ENCODE measurements at regions not wholly inside any gene's neighbourhood (a gene's known extent, or its start where the extent isn't known, plus 50 kb on each side); places are given as distances from the start of the nearest gene placed in this dataset.

DNA sequence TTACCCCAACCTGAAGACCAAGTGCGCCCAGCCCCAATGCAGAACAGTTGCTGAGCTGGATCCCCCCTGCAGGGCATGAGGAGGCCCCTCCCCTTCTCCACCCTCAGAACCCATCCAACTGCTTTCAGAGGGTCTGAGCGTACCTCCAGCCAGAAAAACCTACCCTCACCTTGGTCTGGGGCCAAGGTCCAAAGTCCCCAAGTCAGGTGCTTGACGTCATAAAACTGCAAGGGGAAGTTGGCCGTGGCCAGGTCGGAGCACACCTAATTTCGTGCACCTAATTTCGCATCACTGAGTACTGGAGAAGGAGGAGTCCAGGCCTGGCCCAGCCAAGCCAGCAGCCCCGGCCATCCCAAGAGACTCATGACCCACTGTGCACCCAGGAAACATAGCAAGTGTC, 289.8 kb downstream of the CTTN start:
- DNase-seq = no peak

DNA sequence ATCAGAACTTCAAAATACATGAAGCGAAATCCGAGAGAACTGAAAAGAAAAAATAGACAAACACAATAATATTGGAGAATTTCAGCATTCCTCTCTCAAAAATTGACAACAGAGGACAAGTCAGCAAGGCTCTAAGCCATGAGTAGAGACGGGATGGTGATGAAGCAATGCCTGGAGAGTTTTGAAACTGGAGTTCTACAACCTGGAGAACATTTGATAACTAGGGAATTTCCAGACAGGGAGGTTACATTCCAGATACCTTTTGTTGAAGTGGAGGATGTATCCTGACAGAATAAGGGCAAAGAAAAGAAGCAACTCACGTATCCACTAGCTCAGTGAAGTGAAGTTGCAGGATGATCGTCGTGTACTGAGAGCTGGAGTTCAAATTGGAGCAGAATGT, 291.4 kb downstream of the CTTN start:
- no peak for DNase-seq

DNA sequence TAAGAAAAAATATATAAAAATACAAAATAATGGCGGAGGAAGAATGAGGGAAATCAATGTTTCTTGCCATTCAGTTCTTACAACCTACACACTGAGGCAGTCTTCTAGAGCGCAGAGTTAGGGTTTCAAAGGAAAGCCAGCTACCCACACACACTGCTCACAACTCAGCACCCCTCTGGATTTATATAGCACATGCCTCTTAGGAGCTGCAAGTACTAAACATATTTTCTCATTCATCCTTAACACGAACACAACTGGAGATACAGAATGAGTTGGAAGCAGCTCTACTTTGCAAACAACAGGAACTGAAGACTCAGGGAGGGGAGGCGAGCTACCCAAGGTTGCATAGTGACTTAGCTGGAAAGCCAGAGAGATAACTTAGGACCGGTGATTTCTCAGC, 293.8 kb downstream of the CTTN start:
- no peak for DNase-seq

DNA sequence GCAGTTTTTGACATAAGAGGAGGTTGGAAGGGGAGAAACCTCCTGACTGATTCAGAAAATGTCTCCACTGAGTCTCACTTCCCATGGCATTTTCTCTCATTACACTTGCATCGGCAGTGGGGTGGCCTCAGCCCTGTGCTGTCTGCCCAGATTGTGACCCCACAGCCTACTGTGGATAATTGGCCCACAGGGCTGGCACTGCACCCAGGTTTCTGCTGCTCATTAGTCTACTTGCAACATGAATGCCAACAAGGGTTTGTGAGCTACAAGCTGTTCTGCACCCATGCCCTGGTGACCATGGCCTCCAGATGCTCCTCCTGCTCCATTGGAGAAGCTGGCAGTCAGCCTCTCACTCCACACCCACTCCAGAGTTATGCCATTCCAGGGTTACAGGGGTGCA, 296.0 kb downstream of the CTTN start:
- DNase-seq = no peak

DNA sequence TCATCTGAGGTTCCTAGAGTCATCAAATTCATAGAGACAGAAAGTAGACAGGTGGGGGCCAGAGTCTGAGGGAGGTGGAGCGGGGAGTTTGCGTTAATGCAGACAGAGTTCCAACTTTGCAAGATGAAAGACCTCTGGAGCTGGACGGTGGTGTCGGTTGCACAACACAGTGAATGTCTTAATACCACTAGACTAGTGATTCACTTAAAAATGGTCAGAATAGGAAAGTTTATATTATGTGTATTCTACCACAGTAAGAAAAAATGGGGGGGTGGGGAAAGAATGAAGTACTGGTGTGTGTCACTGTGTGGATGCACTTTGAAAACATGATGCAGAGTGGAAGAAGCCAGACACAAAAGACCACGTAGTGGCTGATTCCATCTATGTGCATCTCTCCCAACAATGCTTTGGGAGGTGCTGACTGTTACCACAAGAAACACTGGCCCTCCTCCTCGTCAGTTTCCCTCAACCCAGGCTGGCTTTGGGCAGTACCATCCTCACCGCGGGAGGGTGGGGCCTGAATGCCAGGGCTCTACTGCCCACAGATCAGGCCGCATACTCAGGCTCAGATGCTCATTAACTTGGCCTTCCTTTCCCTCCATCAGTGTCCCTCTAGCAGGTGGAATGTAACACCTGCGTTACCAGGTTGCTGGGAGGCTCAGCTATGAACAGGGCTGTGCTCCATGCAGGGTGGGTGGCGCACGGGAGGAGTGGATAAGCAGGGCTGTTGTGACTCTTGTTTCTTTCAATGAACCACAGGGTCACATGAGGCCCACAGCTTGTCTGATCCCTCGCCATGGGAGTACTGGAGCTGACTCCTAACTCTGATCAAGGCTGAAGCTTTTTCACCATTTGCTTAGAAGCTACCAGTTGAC, 297.0 kb downstream of the CTTN start:
- no peak for DNase-seq

DNA sequence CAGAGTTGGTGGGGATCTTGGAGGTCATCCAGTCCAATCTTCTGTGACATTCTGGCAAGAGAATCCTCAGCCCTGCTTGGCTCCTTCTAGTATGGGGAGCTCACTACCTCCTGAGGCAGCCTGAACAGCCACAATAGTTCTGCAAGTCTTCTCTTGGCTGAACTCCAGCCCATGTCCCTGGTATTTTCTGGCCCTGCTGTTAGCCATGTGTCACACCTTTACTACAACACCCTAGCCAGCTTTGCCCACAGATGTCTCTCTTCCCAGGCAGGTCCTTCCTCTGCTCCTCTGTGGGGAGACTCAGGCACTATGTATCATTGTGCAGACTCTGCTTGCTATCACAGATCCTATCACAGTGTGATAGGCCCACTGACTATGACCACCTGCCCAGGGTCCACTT, 297.7 kb downstream of the CTTN start:
- no peak for DNase-seq

DNA sequence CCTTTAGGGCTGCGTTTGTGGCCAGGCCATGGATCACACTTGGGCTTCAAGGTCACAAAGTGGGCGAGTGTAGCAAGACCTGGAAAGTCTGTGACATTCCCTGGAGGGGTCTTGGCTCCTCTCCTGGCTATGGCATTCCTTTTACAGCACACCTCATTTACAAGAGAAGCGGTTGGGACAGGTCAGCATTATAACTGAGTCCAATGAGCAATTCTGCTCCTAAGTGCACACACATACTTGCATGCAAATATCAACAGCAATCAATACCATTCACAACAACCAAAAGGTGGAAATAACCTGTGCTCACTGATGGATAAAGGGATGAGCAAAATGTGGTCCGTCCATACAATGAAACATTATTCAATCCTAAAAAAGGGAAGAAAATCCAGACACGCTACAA, 298.2 kb downstream of the CTTN start:
- no peak for DNase-seq

DNA sequence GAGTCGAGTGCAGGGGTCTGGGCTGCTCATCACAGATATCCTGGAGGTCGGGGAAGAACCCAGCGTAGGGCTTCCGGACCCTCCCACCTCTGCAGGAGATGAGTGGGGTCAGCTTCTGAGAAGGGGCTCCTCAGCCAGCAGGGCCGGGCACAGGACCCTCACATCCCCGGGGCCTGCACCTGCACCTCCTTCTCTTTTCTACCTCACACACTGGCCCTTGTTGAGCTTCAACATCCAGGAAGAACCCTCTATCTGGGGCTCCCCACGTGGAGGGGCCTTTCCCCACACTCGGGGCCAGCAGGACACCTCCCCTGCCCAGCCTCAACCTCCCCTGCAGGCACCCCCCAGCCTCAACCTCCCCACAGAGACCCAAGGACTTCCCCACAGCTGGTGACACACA, 299.4 kb downstream of the CTTN start:
- DNase-seq = no peak

DNA sequence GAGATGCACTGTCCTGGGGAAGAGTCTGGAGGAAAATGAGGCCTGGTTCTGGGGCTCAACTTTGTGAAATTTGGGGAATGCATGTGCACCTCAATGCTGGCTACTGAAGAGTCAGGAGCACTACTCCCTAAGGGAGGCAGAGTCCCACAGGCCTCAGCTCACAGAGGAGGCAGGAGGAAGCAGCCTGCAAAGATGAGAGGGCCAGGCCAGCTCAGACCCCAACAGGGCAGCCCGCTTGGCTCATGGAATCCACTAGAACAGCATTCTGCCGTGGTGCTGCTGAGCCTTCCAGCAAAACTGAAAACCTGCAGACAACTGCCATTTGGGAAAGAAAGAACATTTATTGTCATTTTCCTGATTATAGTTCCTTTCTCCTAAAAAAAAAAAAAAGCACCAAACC, 300.5 kb downstream of the CTTN start:
- no peak for DNase-seq

DNA sequence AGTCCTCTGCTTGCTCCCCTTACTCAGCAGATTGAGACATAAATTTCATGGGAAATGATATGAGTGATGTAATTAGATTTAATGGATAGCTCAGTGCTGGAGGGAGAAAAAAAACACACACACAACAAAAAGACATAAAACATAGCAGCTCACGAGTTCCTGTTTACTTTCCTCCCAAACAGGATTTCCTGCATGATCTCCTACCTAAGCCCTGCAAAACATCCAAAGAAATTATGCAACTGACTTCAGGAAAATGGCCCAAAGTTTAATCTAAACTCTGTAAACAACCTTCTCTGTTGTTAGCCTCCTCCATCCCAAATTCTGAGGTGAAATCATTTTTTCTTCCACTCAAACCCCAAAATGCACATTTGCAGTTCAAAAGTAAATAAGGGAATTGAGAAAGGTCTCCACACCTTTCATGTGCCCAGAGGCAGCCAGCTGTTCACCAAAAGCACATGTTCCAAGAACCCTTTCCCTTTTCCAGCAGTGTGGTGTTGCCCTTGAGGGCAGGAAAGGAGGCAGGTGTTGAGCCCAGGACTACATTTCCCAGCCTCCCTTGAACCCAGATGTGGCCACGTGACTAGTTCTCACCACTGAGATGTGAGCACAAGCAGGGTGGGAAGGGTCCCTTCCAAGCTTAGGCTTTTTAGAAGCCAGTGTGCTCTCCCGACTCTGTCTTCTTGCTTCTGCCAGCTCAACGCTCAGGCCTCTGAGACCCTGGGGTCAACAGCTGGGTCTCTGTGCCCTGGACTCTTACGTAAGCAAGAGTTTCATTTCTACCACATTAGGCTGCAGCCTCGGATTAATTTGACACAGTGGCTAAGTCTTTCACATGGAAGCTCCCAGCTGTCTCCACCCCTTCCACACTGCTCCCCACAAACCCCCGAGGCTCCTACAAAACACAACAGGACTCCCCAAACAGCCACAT, 301.2 kb downstream of the CTTN start:
- DNase-seq = no peak

DNA sequence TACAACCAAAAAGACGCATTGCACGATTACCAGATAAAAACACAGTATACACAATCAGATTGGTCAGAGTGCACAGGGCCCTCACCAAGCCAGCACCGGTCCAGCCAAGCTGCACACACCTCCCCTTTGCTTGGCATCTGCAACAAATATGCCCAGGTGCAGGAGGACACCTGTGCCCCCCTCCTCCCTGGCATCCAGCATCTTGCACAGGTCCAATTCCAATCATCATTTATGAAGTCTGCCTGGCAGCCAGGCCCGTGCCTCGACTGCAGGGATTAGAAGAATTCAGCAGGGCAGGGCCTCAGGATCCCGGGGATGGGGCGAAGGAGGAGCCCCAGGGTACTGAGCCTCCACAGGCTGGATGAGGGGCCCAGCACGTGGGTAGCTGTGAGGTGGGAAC, 302.1 kb downstream of the CTTN start:
- DNase-seq = no peak

DNA sequence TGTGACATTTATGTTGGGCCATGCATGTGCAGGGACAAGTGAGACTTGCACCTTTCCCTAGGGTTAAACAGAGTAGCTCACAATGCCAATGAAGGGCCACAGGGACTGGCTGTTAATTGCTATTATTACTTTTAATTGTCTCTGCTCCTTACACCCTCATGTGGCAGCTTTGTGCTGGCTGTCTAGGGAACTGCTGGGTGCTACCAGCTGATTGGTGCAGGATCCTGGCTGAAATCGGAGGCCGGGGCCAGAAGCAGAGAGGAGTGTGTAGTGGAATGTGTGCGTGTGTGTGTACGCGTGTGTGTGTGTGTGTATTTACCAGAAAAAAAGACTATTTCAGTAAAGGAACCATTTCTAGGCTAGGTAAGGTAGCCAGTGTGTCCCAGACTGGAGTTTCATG, 302.5 kb downstream of the CTTN start:
- DNase-seq = no peak

DNA sequence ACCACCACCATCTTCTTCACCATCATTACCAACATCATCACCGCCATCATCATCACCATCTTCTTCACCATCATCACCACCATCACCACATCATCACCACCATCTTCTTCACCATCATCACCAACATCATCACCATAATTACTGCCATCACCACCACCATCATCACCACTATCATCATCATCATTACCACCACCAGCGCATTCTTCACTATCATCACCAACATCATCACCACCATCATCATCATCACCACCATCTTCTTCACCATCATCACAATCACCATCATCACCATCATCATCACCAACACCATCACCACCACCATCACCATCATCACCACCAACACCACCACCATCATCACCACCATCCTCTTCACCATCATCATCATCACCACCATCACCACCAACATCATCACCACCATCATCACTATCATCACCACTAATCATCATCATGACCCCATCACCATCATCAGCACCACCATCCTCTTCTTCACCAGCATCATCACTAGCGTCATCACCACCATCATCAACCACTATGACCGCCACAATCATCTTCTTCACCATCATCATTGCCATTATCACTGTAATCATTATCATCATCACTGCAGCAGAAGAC, 303.8 kb downstream of the CTTN start:
- DNase-seq = no peak

DNA sequence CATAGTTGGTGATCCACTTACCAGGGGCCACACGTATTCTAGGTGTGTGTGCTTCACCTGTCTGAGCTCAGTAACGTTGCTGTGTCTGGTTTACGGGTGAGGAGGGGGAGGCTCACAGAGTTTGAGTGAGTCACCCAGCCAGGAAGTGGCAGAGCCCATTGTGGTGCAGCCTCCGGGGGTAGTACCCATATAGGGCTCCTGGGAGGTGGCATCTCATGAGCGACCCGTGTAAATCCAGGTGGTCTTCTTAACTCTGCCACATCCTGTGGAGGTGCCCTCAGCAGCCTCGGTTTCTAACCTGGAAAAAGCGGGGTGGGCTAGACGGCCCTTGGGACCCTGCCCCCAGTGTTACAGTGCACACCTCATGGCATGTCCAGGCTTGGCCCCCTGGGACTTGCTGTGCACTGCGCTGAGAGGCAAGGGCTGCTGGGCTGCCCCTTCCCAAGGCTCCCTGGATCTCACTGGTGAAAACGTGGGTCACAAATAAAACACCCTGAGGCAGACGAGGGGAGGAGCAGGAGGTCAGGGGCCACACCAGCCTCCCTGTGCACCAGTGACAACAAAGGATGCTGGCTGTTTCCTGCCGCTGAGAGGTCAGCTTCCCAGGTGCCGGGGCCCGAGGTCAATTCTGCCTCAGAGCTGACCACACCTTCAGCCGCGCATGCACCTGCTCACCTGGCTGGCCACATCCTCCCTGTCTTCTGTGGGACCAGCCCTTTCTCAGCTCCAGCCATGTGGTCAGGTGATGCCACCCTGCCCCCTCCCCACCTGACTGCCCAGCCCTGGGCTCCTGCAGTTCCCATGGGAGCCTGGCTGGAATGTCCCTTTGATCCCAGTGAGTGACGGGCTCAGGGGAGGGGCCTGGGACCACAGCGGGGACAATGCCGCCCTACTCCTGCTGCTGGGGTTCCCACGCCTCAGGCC, 305.1 kb downstream of the CTTN start:
- no peak for DNase-seq

DNA sequence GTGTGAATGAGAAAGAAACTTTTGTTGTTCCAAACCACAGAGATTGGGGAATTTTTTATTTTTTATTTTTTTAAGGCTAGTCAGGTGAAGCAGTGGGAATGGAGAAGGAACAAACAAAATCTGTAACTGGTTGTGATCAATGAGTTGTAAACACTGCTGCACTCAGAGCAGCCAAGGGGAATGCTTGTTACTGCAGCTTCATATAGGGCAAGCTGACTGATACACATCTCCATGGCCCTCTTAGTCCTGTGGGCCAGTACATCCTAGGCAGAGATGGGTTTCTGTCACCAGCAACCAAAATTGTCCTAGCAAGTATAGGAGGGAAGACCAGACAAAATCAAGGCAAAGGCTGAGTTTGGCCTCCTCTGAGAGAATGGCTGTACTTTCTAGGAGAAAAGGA, 306.8 kb downstream of the CTTN start:
- no peak for DNase-seq

DNA sequence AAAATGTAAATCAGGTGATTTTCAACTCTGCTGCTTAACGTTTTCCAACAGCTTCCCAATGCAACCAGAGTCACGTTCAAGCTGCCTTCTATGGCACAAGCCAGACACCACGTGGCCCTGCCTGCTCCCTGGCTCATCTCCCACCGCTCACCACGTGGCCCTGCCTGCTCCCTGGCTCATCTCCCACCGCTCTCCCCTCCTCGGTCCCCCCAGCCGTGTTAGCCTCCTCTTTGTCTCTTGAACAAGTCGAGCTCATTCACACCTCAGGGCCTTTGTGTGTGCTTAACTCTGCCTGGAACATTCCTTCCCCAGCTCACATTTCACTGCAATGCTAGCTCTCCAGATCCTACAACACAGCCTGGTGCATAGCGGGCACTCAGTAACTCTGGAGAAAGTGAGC, 307.6 kb downstream of the CTTN start:
- DNase-seq = no peak

DNA sequence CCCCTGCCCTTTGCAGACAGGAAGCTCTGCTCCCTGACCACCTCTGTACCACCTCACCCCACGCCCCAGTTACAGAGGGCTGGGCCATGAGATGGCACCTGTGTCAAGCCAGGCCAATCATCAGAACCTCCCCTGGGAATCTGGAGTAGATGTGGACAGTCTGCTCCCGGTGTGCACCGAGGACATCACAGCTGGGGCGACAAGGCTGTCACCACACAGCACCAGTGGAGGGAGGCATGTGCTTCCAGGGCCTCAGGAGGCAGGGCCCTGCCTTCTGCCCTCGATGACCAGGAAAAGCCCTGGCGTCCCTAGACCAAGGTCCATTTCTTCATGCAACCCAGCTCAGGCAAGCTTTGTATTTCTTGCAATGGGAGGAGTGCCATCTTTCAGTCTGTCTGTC, 309.5 kb downstream of the CTTN start:
- no peak for DNase-seq

DNA sequence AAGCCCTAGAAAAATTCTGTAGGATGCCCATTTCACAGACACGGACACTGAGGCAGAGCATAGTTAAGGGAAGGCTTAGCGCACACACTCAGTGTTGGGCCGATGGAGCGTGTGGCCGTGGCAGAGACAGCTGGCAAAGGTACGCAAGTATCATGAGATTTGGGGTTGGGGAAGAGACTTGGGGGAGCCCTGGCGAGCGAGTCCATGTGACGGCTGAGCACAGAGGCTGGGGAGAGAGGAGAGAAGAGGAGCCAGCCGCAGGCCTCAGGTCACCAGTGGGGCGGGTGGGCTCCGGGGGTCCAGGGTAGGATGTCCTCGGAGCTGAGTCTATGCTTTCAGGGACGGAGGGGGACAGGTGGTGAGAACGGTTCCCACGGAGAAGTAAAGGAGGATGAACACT, 311.3 kb downstream of the CTTN start:
- no peak for DNase-seq

DNA sequence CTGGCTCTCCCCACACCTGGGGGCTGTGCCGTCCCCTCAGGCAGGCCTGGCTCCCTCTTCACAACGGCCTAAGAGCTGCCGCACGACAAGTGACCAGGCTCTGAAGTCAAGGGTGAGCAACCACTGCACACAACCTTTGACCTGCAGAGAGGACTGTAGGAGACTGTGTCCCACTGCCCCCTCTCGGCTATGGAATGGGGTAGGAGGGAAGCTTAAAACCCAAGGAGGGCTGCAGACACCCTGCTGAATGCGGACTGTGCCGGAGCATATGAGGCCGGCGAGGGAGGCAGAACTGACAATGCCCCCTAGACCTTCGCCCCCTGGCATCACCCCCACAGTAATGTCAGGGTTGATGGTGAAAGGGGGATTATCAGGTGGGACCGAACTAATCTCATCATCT, 311.9 kb downstream of the CTTN start:
- DNase-seq = no peak

DNA sequence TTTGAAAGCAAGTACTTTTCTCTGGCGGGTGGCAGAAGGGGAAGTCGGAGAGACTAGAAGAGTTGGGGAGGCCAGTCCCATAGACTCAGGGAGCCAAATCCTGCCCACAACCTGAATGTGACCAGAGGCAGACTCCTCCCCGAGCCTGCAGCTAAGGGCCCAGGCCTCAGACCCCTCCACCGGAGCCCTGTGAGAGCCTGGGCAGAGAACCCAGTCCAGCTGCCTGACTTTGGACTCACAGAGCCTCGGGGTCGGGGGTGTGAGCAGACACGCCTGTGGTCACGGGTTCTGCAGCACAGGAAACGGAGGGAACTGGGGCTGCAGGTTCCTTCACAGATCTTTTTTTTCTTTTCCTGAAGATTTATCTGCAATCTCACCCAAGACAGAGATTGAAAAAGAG, 312.3 kb downstream of the CTTN start:
- no peak for DNase-seq

DNA sequence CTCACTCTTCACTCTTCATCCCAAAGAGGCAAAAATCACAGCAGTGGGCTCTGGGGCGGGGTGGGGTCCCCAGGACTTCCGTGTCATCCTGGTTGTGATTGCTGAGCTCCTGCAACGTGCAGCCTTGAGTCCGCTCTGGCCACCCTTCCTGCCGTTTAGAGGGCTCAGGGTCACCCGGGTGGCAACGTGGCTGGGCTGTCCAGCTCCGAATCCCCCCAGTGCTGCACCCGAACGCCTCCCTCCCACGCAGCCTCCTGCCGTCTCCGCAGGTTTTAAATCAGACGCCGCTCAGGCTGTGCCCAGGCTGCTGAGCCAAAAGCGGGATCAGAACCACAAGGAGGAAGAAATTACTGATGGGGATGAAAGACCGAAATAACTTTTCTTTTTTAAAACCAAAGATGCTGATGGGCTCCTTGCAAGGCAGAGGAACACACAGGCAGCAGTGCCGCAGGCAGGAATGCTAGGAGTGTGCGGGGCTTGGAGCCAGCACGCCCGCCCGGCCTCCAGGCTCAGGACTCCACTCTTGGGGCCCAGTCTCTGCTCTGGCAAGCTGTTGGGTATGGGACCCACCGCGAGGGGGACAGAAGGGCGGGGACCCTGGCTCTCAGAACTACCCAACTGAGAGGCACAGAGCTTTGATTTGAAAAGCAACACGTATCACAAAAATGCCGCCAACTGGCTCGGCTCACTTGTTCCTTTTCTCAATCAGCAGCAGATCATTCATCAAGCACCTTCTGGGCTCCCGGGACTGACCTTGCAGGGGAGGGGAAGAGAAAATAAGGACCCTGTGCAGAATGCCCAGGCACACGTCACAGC, 313.0 kb downstream of the CTTN start:
- DNase-seq = no peak

DNA sequence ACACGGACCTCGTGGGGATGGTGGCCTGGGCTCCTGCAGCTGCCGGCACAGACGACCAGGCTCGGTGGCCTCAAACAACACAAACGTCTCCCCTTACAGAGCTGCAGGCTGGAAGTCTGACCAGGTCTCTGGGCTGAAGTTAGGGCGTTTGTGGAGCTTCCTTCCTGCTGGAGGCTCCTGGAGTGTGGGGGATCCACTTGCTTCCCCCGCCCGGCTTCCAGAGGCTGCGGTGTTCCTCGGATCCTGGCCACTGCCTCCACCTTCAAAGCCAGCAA, 313.5 kb downstream of the CTTN start:
- no peak for DNase-seq
